ENCODE measurements at regions not wholly inside any gene's neighbourhood (a gene's known extent, or its start where the extent isn't known, plus 50 kb on each side); places are given as distances from the start of the nearest gene placed in this dataset.

DNA sequence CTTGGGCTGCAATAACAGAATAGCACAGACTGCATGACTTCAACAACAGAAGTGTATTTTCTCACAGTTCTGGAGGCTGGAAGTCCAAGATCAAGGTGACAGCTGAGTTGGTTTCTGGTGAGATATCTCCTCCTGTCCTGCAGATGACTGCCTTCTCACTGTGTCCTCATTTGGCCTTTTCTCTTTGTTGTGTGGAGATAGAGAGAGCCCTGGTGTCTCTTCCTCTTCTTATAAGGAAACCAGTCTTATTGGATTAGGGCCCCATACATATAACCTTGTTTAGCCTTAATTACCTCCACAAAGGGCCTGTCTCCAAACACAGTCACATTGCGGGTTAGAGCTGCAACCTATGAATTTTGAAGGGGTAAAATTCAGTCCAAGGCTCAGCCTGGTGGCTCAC is 57.0 kb upstream of the BMP6 start:
- Histone ChIP-seq H3K14ac (ENCODE audit: insufficient read depth, low read length) (no peak overlapping the region), H3K79me1 (ENCODE audit: insufficient read depth, low read depth, low read length, poor library complexity, severe bottlenecking) (no peaks in the 10 kb centered on the region), H3K56ac (ENCODE audit: insufficient read length, low read depth, low read length) (no peak overlapping the region), H2BK120ac (ENCODE audit: low read depth, low read length, poor library complexity, severe bottlenecking) (no peak overlapping the region), H3T11ph (ENCODE audit: low read length) (no peak overlapping the region), H2BK5ac (ENCODE audit: insufficient read length, low read length) (no peak overlapping the region), H3K4me1 (ENCODE audit: insufficient read depth, low read length) (no peaks in the 10 kb centered on the region), H2BK15ac (ENCODE audit: low read depth, low read length) (no peak overlapping the region), H2AK5ac (ENCODE audit: insufficient read length, low read length) (no peak overlapping the region), H2BK12ac (ENCODE audit: insufficient read length, low read depth, low read length) (no peak overlapping the region), H3K79me2 (ENCODE audit: insufficient read depth, low read length) (no peaks in the 10 kb centered on the region), H3K23ac (ENCODE audit: insufficient read length, low read depth, low read length) (no peak overlapping the region), H3K4ac (ENCODE audit: low read depth, low read length) (no peak overlapping the region), H3K9ac (ENCODE audit: extremely low read depth, insufficient read length, low read length) (no peak overlapping the region), H3K27me3 (ENCODE audit: insufficient read depth, low read length) (no peaks in the 10 kb centered on the region), H2BK20ac (ENCODE audit: low read depth, low read length, poor library complexity, severe bottlenecking) (no peak overlapping the region), H4K5ac (ENCODE audit: insufficient read length, low read depth, low read length) (no peak overlapping the region), H4K91ac (ENCODE audit: insufficient read length, low read depth, low read length) (no peak overlapping the region), H3K18ac (ENCODE audit: insufficient read length, low read depth, low read length) (no peak overlapping the region), H2AFZ (ENCODE audit: low read length) (no peak overlapping the region), H4K20me1 (ENCODE audit: control insufficient read depth, insufficient read depth, insufficient read length) (no peaks in the 10 kb centered on the region), H3K4me2 (ENCODE audit: insufficient read depth, insufficient read length, low read length) (no peak overlapping the region), H3K9me3 (ENCODE audit: control insufficient read depth, low read depth, low read length) (no peaks in the 10 kb centered on the region), H3K27ac (ENCODE audit: insufficient read length, low read depth, low read length) (no peak overlapping the region), H3K23me2 (ENCODE audit: insufficient read length, low read depth, low read length, poor library complexity, severe bottlenecking) (no peaks in the 10 kb centered on the region), H4K8ac (replicated peaks; ENCODE audit: insufficient read length, low read depth, low read length) (no peak overlapping the region)
- TF ChIP-seq, protein P1, sequence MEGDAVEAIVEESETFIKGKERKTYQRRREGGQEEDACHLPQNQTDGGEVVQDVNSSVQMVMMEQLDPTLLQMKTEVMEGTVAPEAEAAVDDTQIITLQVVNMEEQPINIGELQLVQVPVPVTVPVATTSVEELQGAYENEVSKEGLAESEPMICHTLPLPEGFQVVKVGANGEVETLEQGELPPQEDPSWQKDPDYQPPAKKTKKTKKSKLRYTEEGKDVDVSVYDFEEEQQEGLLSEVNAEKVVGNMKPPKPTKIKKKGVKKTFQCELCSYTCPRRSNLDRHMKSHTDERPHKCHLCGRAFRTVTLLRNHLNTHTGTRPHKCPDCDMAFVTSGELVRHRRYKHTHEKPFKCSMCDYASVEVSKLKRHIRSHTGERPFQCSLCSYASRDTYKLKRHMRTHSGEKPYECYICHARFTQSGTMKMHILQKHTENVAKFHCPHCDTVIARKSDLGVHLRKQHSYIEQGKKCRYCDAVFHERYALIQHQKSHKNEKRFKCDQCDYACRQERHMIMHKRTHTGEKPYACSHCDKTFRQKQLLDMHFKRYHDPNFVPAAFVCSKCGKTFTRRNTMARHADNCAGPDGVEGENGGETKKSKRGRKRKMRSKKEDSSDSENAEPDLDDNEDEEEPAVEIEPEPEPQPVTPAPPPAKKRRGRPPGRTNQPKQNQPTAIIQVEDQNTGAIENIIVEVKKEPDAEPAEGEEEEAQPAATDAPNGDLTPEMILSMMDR (conservative IDR thresholded peaks at IDR 0.05) = no peak
- H3K4me1 Mint-ChIP-seq = peaks cover 10 to 15% of the 10 kb centered on the region in 2 experiments
- H3K9me3 Mint-ChIP-seq = no peaks in the 10 kb centered on the region
- H3K27me3 Mint-ChIP-seq (ENCODE audit: low read depth) = peaks cover 16% of the 10 kb centered on the region
- no peak for DNase-seq
- no peak overlapping the region for H3K27ac Mint-ChIP-seq
- H3K4me3 Mint-ChIP-seq = no peak overlapping the region
- no peaks in the 10 kb centered on the region for H3K36me3 Mint-ChIP-seq (ENCODE audit: insufficient read depth in 1 of 3, low read depth in 3 of 3)
- WGBS (ENCODE audit: extremely low coverage, insufficient read length, low lambda C conversion rate) = no CpG with 5 or more reads among the region's 1 CpG

Measured in H9 (cell line).